ENCODE measurements at regions not wholly inside any gene's neighbourhood (a gene's known extent, or its start where the extent isn't known, plus 50 kb on each side); places are given as distances from the start of the nearest gene placed in this dataset.
"Not testable (repeated sequence)": the region's sequence is repeated elsewhere in the genome, so short reads cannot be mapped to it uniquely, and the experiment has no call there.

DNA sequence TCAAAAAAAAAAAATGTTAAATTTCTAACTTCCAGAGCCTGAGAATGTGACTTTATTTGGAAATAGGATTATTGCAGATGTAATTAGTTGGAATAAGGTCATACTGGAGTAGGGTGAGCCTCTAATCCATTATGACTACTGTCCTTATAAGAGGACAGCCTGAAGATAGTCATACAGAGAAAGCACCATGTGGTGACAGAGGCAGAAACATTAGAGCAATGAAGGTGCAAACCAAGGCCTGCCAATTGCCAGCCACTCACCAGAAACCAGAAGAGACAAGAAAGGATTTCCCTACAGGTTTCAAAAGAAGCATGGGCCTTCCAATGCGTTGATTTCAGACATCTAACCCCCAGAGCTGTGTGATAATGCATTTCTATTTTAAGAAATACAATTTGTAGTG, 659.2 kb upstream of the CHD1 start:
- DNase-seq (ENCODE audit: low read depth), result no peak

DNA sequence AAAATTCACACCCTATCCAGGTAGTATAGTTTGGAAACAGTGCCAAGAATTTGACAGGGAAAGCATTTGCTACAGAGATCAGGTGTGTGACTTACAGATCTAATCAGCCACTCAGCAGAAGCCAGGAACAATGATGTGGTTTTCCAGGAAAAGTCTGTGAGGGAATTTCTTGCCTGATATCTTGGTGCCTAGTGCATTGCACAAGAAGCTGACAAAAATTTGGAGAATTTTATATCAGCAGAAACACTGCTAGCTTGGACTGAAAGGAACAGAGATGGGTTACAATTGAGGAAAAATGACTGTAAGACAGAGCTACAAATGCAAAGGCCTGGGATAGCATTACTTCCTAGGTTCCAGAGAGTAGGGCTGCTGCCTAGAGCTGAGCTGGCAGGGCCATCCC, 658.1 kb upstream of the CHD1 start:
- no peak for DNase-seq (ENCODE audit: low read depth)

DNA sequence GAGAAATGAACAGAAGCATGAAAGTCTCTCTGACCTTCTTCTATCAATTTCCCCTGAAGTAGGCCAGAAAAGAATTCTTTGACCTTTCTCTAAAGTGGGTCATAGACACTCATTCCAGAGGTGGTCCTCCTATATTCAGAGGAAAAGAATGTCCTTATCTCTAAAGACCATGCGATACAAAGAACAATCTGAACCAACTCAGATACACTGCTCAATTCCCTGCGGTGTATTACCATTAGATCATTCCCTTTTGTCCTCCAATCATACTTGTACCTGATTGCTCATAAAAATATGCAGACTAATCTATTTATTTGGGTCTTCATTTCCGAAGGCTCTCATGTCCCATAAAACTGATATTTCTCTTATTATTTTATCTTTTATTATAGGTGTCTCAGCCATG, 652.4 kb upstream of the CHD1 start:
- DNase-seq (ENCODE audit: low read depth), result not testable (repeated sequence)

DNA sequence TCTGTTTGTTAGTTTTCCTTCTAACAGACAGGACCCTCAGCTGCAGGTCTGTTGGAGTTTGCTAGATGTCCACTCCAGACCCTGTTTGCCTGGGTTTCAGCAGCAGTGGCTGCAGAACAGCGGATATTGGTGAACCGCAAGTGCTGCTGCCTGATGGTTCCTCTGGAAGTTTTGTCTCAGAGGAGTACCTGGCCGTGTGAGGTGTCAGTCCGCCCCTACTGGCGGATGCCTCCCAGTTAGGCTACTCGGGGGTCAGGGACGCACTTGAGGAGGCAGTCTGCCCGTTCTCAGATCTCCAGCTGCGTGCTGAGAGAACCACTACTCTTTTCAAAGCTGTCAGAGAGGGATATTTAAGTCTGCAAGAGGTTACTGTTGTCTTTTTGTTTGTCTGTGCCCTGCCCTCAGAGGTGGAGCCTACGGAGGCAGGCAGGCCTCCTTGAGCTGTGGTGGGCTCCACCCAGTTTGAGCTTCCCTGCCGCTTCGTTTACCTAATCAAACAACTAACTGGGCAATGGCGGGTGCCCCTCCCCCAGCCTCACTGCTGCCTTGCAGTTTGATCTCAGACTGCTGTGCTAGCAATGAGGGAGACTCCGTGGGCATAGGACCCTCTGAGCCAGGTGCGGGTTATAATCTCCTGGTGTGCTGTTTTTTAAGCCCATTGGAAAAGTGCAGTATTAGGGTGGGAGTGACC, 634.3 kb upstream of the CHD1 start:
- not testable (repeated sequence) for DNase-seq (ENCODE audit: low read depth)

DNA sequence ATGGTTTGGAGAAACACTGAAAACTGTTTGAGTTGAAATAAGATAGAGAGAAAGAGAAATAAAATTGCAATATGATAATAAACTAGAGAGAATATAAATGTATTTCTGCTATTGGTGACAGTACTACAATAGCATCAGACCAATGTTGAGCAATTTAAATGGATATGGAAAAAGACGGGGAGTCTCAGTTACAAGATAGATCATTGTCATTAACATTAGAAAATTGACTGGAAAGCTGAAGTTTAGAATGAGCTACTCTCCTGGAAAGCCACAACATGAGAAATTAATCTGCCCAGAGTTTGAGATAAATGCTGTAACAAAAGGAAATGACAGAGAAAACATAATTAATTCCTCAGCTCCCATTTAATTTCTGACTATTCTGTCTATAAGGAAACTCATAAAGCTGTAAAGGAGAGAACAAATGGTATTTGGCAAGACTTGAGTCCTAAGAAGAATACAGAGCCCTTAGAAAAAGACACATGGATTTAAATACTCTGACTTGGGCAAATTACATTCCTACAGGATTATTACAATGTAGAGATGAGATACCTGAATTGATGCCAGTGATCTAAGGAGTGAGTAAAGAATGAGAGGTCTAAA, 624.5 kb upstream of the CHD1 start:
- no peak for DNase-seq (ENCODE audit: low read depth)

DNA sequence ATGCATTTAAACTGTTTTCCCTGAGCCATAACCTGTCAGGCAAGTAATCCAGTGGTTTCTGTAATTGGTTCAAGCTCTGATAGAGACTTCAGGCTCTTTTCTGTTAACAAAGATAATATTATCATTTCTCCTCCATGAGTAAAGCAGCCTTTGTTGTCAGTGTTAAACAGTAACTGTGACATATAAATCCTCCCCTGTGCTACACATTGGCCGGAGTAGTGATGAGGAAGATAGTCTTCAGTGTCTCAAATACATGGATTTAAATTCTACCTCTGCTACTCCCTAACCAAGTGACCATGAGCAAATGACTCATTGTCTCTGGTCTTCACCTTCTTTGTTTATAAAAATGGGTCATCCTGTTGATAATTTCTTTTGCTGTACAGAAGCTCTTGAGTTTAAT, 615.5 kb upstream of the CHD1 start:
- DNase-seq (ENCODE audit: low read depth), result no peak

DNA sequence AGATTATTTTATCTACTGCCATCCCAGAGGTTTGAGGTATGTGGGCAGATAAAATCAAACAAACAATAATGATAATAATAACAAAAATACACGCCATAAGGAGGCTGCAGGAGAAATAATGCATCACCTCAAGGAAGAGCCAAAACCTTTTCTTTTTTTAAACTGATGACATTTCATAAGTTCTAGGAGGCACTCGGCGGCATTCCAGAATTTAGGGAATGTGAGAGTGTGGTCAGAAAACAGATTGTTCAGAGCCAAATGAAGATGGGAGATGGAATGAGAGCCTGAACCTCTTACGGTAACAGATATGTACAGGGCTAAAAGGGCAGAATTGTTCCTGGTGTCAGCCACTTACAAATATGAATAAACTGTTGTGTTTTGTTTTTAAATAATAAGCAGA, 615.0 kb upstream of the CHD1 start:
- no peak for DNase-seq (ENCODE audit: low read depth)

DNA sequence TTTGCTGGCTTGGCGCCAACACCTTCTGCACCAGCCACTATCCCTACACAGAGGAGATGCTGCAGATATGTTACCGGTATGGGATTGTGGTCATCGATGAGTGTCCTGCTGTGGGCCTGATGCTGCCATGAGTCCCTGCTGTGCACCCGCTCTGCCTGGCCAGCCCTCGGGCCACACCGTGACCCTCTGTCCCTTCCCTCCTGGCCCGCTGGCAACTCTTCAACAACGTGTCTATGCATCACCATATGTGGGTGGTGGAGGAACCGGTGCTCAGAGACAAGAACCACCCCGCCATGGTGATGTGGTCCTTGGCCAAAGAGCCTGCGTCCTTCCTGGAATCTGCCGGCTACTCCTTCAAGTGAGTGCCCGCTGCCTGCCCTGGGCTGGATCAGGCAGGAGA, 605.4 kb upstream of the CHD1 start:
- DNase-seq (ENCODE audit: low read depth), result not testable (repeated sequence)

DNA sequence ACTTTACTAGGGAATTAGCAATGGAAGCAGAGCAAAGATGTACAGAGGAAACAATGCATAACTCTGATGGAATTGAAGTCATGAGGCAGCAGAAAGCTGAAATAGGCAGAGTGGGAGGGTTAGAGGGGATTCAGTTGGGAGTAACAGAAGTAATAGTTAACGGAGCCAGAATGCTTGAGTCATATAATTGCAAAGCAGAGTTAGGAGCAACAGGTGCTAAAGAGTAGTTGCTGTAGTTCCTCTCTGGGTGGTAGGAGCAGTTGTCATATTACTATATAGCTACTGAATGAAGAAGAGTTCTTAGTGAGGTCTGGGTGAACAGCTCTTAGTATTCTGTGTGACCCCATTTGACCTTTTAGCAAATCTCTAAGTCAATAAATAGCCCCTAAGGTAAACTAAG, 592.9 kb upstream of the CHD1 start:
- not testable (repeated sequence) for DNase-seq (ENCODE audit: low read depth)

DNA sequence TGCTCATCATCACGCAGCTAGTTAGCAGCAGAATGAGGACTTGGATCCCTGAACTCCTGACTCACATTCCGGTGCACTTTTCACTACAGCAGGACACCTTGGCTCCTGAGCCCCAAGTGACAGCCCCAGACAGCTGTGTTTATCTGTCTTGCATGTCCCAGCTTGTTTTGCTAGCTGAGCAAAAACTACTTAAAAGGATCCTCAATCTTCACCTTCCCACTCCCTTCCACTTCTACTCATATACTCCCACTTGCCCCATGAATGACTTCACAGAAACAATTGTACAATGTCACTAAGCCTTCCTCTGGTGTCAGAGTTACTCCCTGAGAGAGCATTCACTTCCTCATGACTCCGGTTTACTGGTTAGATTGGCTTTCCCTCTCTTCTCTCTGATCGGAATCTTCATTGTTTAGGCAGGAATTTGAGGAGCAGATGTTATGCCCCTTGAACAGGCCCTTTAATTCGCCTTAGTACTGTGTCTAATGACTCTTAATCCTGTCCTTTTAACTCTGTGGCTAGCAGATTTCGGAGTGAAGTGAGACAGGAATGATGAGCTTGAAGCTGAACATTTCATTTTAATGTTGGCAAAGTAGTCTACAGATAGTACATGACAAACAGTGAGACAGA, 587.2 kb upstream of the CHD1 start:
- not testable (repeated sequence) for DNase-seq (ENCODE audit: low read depth)

DNA sequence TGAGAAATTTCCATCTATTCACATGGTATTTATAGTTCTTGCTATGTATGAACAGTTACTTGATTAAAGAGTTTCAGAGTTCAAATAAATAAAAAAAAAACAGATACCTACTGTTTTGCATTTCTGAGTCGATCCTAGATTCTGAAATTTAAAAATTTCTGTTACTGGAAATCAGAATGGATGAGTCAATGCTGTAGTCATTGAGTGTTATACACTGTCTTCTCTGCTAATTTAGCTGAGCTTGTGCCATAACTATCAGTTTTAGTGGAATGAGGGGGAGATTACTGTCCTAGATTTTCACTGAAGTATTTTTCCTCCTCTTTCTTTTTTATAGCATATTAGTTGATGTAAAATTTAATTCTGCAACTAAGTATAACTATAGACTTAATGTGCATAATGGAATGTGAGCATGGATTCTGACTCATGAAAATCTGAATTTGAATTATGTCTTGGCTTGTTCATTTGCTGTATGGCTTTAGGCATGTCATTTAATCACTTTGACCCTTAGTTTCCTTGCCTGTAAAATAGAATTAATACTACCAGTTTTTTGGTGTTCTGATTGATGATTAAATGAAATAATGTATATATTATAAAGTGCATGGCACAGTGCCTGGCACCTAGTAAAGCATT, 581.5 kb upstream of the CHD1 start:
- DNase-seq (ENCODE audit: low read depth), result not testable (repeated sequence)

DNA sequence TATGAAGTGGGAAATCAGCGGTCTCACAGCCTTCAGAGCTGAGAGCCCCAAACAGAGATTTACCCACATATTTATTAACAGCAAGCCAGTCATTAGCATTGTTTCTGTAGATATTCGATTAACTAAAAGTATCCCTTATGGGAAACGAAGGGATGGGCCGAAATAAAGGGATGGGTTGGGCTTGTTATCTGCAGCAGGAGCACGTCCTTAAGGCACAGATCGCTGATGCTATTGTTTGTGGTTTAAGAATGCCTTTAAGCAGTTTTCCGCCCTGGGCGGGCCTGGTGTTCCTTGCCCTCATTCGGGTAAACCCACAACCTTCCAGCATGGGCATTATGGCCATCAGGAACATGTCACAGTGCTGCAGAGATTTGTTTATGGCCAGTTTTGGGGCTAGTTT, 580.3 kb upstream of the CHD1 start:
- DNase-seq (ENCODE audit: low read depth), result not testable (repeated sequence)

DNA sequence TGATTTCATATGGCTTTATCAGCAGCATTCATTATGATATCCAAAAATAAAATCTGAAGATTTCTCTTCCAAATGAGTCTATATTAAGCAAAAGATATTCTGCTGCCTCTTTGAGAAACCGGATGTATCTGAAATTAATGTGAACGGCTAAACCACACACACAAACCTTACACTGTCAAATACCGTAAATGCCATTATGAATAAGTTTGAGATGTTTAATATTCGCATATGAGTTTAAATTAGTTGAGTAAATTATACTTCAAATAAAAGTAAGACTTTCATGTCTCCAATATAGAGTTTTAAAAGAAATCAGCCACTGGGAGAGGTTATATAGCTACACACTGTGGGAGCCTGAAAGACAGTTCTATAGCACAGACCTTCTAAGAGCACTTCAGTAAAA, 566.6 kb upstream of the CHD1 start:
- not testable (repeated sequence) for DNase-seq (ENCODE audit: low read depth)

DNA sequence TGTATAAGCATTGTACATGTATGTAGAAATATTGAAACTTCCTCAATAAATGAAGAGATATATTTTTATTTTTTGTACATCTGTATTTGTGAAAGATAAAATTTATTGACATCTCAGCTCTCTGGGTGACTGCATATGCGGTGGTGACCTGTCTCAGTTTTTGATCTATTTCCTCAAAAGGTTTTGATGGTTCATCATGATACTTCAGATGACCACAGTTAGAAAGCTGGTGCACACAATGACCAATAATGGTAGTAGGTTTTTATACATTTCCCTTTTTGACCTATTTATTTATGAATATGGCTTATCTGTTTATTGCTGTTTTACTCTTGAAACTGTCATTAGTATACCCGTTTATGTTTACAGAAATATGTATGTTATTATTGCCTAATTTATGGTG, 549.6 kb upstream of the CHD1 start:
- DNase-seq (ENCODE audit: low read depth), result not testable (repeated sequence)

DNA sequence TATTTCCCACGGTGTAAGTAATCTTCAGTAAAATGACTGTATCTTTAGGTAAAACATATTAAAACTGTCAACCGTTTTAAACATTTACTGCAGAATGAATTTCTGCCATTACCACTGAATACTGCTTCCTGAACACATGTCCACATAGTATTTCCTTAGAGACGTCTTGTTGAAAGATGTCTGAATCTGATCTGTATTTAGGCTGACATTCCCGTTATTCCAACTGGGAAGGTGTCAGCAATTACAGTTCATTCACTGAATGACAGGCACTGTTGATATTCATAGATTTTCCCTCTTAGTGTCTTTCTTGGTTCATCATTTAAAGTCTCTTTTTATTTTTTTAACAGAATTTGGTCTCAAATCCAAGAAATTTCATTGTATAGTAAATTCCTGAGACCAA, 544.5 kb upstream of the CHD1 start:
- DNase-seq (ENCODE audit: low read depth), result not testable (repeated sequence)

DNA sequence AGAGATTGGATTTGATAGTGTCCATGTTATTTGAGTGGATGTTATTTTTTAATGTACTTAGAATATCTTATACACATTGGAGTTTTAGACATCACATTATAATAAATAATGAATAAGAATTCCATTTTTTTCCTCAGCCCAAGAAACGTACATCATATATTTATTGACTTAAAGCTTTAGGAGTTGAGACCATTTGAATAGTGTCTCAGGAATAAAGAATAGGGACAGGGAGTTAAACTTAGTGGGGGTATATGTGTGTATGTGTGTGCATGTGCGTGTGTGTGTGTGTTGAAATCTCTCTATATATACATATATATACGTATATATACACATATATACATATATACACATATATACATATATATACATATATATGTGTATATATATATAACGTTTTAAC, 542.9 kb upstream of the CHD1 start:
- not testable (repeated sequence) for DNase-seq (ENCODE audit: low read depth)

DNA sequence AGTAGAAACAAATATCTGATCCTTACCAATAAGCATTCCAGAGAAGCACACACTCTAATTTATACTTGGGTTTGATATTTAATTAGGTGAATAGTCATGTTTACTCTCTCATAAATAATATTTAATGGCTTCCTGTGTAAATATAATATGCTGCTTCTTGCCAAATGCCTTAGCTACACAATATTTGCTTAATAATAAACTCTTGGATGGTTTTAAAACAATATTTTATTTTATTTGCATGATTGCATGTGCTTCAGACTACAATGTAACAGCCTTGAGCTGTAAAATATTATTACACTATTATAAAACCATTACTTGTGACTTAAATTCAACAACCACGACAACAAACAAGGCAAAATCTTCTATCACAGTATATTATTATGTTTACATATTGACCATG, 542.4 kb upstream of the CHD1 start:
- not testable (repeated sequence) for DNase-seq (ENCODE audit: low read depth)

DNA sequence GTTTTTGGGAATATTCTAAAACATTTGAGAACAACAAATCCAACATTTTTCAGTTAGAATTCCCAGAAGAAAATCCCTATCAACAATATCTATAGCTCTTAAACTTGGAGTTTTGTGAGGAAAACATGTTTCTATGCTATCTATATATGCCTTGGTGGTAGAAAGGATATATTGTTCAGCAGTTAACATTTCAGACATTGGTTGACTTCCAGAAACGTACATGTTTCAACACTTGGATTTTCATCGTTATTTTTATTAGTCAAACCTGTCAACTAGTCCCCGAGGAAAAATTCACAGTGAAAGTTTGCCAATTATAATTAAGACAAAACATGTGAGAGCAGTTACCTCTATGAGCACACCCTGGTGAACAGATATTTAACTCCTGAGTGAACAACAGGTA, 541.8 kb upstream of the CHD1 start:
- DNase-seq (ENCODE audit: low read depth), result not testable (repeated sequence)

DNA sequence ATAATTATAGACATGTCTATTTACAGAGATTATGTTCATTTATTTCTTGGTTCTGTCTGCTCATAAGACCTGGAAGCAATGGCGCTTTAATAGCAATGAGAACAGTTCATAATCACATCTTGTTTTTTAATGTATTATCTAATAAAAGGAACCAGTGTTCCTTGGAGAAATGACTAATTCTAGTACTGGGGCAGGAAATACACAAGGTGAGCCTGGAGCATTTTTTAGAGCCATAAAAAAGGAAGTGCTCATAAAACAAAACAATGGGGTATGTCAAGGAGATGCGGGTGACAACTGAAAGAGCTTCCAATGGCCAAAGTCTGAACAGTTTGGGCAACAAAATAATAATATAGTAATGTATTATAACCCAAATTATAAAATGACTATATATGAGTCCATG, 531.9 kb upstream of the CHD1 start:
- DNase-seq (ENCODE audit: low read depth), result no peak

DNA sequence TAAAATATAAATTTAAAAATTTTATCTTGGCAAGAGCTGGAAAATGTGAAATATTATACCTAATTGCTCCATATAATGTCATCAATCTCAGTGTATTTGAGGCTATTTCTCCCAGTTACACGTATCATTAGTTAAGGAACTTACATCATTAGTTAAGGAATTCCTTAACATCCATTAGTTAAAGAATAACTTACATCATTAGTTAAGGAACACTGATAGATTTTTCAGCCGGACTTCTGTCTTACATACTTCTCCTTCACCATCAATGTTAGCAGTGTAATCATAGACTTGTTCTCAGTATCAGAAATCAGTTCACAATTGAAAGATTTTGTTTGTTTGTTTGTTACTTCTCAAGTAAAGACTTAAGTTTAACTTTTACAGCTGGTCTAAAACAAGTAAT, 524.4 kb upstream of the CHD1 start:
- DNase-seq (ENCODE audit: low read depth), result no peak

DNA sequence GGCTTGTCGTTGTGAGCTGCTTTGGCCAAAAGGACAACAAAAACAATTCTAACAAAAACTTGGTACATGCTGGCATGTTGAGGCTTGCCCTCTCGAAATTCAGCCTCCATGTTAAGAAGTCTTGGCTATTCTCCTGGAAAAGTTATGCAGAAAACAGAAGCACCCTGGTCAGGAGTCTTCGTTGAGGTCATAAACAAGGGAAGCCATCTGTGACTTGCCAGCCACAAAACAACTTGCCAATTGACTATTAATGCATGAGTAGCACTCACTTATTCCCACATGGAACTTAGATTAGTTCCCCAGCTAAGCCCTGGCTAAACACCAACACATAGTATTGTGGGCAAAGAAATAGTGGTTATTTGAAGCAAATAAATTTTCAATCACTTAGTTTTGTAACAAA, 521.0 kb upstream of the CHD1 start:
- no peak for DNase-seq (ENCODE audit: low read depth)

DNA sequence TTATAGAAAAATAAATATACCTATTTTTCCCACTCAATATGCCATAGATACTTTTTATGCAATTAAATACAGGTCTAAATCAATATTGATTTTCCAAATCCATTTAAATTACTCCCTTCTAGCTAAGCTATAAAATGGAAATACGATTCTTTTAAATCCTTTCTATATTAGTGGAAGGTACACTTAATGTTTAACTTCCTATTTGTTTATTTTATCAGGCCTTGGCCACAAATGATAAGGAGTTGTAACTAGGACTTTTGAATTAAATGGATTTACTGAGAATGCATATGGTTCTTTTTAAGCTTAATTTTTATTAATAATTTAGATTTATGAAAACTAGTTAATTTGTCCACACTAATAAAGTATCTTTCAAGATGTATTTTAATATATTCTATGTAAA, 517.0 kb upstream of the CHD1 start:
- DNase-seq (ENCODE audit: low read depth), result no peak

DNA sequence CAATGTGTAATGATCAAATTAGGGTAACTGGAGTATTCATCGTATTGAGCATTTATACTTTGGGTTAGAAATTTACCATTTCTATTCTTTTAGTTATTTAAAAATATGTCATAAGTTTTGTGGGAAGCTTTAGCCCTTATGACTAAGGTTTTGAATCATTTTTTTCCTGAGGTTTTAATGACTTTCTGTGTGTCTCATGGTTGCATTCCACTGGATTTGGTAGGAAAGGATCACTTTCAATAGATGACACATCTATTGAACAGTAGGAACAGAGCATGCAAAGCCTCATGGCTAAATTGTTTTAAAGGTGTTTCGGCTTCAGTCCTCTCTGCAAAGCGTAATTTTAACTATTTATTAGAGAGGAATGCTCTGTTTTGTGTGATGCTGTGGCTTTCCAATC, 512.4 kb upstream of the CHD1 start:
- no peak for DNase-seq (ENCODE audit: low read depth)
